Panc1 (cell line): ENCODE measurements at regions not wholly inside any gene's neighbourhood (a gene's known extent, or its start where the extent isn't known, plus 50 kb on each side); places are given as distances from the start of the nearest gene placed in this dataset.
A peak's percentile ranks its signal among the peaks of the same experiment; 100 is the strongest.

Source experiments
- ATAC-seq: fragments of 200-7000 bp; cut with Tn5 transposase; 2 replicates; pipeline ENCODE4 v1.9.1; 2020; ENCODE audit warnings: mild to moderate bottlenecking, moderate library complexity
- BruUV-seq: library from RNA; stranded (reverse); fragments of 400-500 nt; replicated peaks from 2 replicates; lab custom pipeline; 2021; lab: Mats Ljungman, UMichigan
- CTCF ChIA-PET: fragments of 300-600 bp; sonication (Branson Sonifier 250); formaldehyde crosslinking; loops from one replicate; lab custom pipeline; 2022; ENCODE audit warnings: antibody characterized with exemption; lab: Charles Lee
- POLR2A ChIA-PET: fragments of 300-600 bp; sonication (Branson Sonifier 250); formaldehyde crosslinking; loops from one replicate; lab custom pipeline; 2022; ENCODE audit warnings: antibody characterized with exemption; lab: Charles Lee
- DNase-seq: peaks from one replicate; pipeline ENCODE4 v3.0.0-alpha.2; 2010; ENCODE audit warnings: low read depth, low spot score
- H3K27ac ChIP-seq: 2 replicates; pipeline ENCODE4 v1.5.1; 2011; ENCODE audit warnings: mild to moderate bottlenecking, low read length, inconsistent platforms
- H3K27me3 ChIP-seq: fragments of 200-500 bp; sonication (Bioruptor generic); 2 replicates; pipeline ENCODE4 v1.6.0; 2014; ENCODE audit warnings: low read length, inconsistent platforms; ENCODE audit not compliant: control insufficient read depth, insufficient read depth
- H3K36me3 ChIP-seq: fragments of 200-500 bp; sonication (Bioruptor generic); 2 replicates; pipeline ENCODE4 v1.5.1; 2014; ENCODE audit warnings: inconsistent platforms, mild to moderate bottlenecking, low read length, moderate library complexity; ENCODE audit not compliant: control insufficient read depth, insufficient read depth
- H3K4me1 ChIP-seq: 2 replicates; pipeline ENCODE4 v1.5.1; 2011; ENCODE audit warnings: inconsistent platforms, mild to moderate bottlenecking, low read length, moderate library complexity; ENCODE audit not compliant: control insufficient read depth, insufficient read depth
- H3K4me3 ChIP-seq, 2 experiments: 2 replicates each; pipeline ENCODE4 v1.5.1; 2011 to 2012; ENCODE audit warnings: low read depth in 2 of 2, low read length in 2 of 2, mild to moderate bottlenecking in 2 of 2, inconsistent platforms in 1 of 2, moderate library complexity in 1 of 2
- H3K9me3 ChIP-seq: fragments of 200-500 bp; sonication (Bioruptor generic); 2 replicates; pipeline ENCODE4 v1.5.1; 2014; ENCODE audit warnings: low read depth, mild to moderate bottlenecking, inconsistent platforms, low read length, moderate library complexity; ENCODE audit not compliant: control insufficient read depth, insufficient read depth
- CTCF ChIP-seq: fragments of 450-650 bp; IDR thresholded peaks from 2 replicates; pipeline ENCODE4 v1.5.1; 2017; ENCODE audit warnings: mild to moderate bottlenecking
- POLR2AphosphoS5 ChIP-seq: IDR thresholded peaks from 2 replicates; pipeline ENCODE4 v1.6.1; 2012; ENCODE audit warnings: mild to moderate bottlenecking, low read depth, low read length, moderate library complexity
- REST ChIP-seq, 2 experiments: IDR thresholded peaks; 2 replicates each; pipeline ENCODE4 v1.6.1; 2011 to 2012; ENCODE audit warnings: low read depth in 2 of 2, control low read depth in 1 of 2, low read length in 1 of 2, mild to moderate bottlenecking in 1 of 2, moderate library complexity in 1 of 2; ENCODE audit not compliant: insufficient read depth in 1 of 2
- SIN3A ChIP-seq: IDR thresholded peaks from 2 replicates; pipeline ENCODE4 v1.6.1; 2012; ENCODE audit warnings: low read depth, mild to moderate bottlenecking, low read length, moderate library complexity, borderline replicate concordance; ENCODE audit not compliant: insufficient read depth
- TCF7L2 ChIP-seq: IDR thresholded peaks from 2 replicates; pipeline ENCODE4 v1.6.1; 2011; ENCODE audit warnings: mild to moderate bottlenecking, low read depth, low read length, inconsistent platforms
- in situ Hi-C: cut with HindIII; loops from 2 replicates; pipeline ENCODE4 v1.10.0; 2016; ENCODE audit warnings: low sequenced_read_pairs, low pct_unique_long_range_greater_than_20kb
- intact Hi-C: fragments of 100-400 bp; cut with micrococcal nuclease; formaldehyde crosslinking; loops from one replicate; pipeline ENCODE4 v1.10.0; 2022; ENCODE audit not compliant: unreplicated experiment

GRCh38 chr2:234673961-234674759 lies 177.3 kb upstream of the ARL4C start:
- ATAC-seq, result no peak
- DNase-seq, result no peak
- peaks cover 3% of the 10 kb centered on the region; the same call in 1 of the 2 replicates for H3K4me1 ChIP-seq

GRCh38 chr2:234673501-234673900 lies 176.6 kb upstream of the ARL4C start:
- Histone ChIP-seq H3K27ac (no peak overlapping the region), H3K4me3 (no peak overlapping the region), H3K27me3 (no peaks in the 10 kb centered on the region), H3K4me1 (peaks cover 3% of the 10 kb centered on the region; the same call in 1 of the 2 replicates), H3K36me3 (no peaks in the 10 kb centered on the region), H3K9me3 (no peaks in the 10 kb centered on the region)
- no peak for DNase-seq
- in situ Hi-C loops, result no loop called here
- no TSS peak for BruUV-seq
- CTCF ChIA-PET, result no interaction called here
- no peak for ATAC-seq
- POLR2A ChIA-PET, result no interaction called here
- intact Hi-C loops, result no loop called here
- no peak for TF ChIP-seq TCF7L2
- TF ChIP-seq SIN3A, result no peak
- TF ChIP-seq CTCF, result no peak
- TF ChIP-seq REST (IDR thresholded peaks at IDR 0.05; ENCODE audit: insufficient read depth in 1 of 2, low read depth in 2 of 2, low read length in 1 of 2), result no peak

More at GRCh38 chr2:234673961-234674759, 177.3 kb upstream of the ARL4C start:
- in situ Hi-C loops (no loop called here), intact Hi-C loops (no loop called here)
- no TSS peak for BruUV-seq
- Histone ChIP-seq H3K9me3 (no peaks in the 10 kb centered on the region), H3K36me3 (no peaks in the 10 kb centered on the region), H3K27ac (peak overlapping the region; percentile 52; the same call in 1 of the 2 replicates), H3K4me3 (no peak overlapping the region), H3K27me3 (no peaks in the 10 kb centered on the region)
- ChIA-PET POLR2A (interaction anchor here (0.6 kb wide), 1 partner anchor 65 kb away, joined by 4 read pairs; no protein-coding TSS in a partner anchor), CTCF (interaction anchor here (0.6 kb wide), 1 partner anchor 114 kb away, joined by 4 read pairs; no protein-coding TSS in a partner anchor)
- TF ChIP-seq POLR2AphosphoS5 (no peak), REST (IDR thresholded peaks at IDR 0.05; ENCODE audit: insufficient read depth in 1 of 2, low read depth in 2 of 2, low read length in 1 of 2) (no peak), SIN3A (no peak), TCF7L2 (no peak), CTCF (no peak)
